ENCODE measurements at regions not wholly inside any gene's neighbourhood (a gene's known extent, or its start where the extent isn't known, plus 50 kb on each side); places are given as distances from the start of the nearest gene placed in this dataset.

- TF ChIP-seq CTCF (CRISPR knock-in tag; IDR thresholded peaks at IDR 0.05) (no peak), U2AF1 (optimal IDR thresholded peaks at IDR 0.05; ENCODE audit: low read depth, low read length) (no peak)
Measured at GRCh38 chr1:29393451-29393826, 157.1 kb downstream of the PTPRU start.
